GM21737 (cell line): ENCODE measurements at regions not wholly inside any gene's neighbourhood (a gene's known extent, or its start where the extent isn't known, plus 50 kb on each side); places are given as distances from the start of the nearest gene placed in this dataset.
A peak's percentile ranks its signal among the peaks of the same experiment; 100 is the strongest.
"Not testable (repeated sequence)": the region's sequence is repeated elsewhere in the genome, so short reads cannot be mapped to it uniquely, and the experiment has no call there.

Experiments used
- ATAC-seq: cut with Tn5 transposase; IDR thresholded peaks from one replicate; pipeline ENCODE4 v1.9.1; 2021; ENCODE audit warnings: mild to moderate bottlenecking, moderate library complexity; ENCODE audit not compliant: unreplicated experiment

DNA sequence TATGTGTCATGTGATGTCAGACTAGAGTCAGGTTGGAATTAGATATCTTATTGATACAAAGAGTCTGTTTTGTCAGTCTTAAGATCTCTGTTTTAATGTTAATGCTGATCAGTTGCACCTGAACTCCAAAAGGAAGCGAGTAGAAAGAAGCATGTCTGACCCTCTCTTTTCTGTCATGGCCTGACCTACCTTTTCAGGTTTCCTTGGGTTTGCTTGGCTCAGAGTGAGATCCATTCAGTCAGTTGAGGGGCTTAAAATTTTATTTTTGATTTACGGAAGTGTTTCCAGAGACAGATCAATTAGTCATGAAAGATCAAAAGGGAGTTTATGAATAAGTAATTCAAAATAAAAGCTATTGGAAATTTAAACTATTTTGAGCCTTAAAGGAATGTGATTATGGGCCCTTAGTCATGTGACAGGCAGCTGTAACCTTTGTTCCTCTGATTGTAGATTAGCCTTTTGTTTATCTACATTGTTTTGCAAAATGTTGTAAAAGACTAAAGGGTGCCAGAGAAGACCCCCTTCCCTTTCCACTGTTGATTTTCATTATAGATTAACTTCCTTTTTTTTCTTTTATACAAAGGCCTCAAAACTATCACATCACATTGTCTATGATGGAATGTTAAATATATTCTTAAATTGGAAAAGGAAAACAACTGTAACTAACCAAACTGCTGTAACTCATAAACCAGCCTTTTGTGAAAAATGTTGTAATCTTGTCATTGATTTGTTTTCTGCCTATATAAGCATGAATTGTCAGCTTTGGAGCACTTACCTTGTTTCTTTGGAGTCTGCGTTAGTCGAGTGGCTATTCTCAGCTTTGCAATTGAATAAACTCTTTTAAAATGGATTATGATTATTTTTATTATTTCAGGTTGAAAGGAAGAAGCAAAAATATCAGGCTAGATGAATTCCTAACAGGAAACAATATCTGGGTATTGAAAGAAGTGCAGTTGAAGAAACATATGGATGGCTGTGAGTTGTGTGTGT is 195.5 kb upstream of the MBL2 start:
- ATAC-seq: no peak

DNA sequence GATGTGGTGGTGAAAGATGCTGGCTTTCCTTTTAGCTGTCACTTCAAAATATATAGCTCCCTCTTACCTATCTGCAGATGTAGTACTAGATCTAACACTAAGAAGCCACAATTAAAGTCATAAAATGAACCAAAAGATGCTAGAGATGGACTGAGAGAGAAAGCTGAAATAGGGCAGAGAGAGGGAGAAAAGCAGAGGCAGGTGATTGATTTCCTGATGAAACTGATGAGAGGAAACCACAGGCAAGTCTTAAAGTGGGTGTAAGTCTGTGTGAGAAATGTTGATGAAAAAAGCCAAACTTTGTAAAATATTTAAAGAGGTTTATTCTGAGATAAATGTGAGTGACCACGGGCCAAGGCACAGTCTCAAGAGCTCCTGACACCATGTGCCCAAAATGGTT is 194.3 kb upstream of the MBL2 start:
- ATAC-seq: no peak

DNA sequence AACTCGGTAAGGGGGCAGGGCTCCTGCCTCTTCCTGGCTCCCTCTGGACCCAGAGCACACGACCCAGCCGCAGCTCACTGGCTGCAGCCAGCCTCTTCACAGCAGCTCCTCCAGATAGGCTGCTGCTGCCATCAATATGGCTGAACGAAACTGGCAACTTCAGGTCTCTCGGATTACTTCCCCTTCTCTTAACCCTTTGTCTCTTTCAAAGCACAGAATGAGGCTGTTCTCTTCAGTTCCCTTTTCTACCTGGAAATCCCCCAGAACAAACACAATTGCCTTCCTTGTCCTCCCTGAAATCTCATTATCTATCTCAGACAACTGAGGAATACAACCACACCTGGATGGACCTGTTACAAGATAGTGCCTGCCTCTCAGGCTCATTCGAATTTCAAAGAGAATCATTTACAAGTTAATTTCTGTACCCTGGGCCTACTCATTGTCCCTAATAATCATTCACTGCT is 193.4 kb upstream of the MBL2 start:
- peak; percentile 98 for ATAC-seq

DNA sequence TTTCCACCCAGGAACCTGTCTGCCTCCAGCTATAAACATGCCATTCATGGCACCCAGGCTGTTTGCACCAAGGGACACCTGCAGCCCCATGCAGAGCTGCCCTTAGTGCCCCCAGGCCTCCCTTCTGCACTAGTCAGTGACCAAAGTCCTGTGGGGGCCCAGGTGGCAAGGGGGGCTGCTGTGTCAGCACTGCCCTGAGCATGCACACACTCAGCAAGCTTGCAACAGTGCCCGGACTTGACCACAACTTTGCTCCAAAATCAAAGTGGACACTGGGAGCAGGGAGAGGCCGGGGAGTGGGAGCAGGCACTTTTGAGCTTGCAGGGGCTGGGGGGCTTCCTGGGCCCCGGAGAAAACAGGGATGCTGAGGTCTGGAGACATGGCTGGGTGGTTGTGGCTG is 192.9 kb upstream of the MBL2 start:
- peak; percentile 2 for ATAC-seq

DNA sequence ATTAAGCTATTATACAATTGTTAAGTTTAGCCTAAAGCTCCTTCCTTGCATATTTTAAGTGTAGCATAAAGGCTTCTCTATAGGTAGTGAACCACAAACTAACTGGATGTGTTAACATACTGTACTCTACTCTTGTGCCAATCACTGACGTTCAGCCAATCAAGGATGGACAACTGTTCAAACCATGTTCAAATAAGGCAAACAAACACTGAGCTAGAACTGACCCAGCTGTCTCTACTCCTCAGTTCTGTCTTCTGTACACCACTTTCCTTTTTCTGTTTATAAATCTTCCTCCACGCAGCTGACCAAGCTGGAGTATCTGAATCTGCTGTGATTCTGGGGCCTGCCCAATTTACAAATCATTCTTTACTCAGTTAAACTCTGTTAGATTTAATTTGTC is 188.7 kb upstream of the MBL2 start:
- no peak for ATAC-seq

DNA sequence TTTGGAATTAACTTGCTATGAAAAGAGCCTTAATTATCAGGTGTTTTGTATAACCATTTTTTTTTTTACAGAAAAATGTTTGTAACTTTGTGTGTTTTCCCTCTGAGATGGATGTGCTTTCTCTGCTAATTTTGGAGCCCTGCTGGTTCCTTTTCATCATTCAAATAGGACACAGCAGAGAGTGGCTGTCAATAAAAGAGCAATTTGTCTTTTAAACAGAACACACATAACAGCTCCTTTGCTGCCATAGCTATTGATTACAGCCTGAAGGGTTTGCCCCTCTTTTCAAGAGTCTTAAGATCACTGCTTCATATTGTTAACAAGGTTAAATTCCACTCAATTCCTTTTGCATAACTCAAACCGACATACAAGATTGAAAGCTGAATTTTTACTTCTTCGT is 187.2 kb upstream of the MBL2 start:
- no peak for ATAC-seq

DNA sequence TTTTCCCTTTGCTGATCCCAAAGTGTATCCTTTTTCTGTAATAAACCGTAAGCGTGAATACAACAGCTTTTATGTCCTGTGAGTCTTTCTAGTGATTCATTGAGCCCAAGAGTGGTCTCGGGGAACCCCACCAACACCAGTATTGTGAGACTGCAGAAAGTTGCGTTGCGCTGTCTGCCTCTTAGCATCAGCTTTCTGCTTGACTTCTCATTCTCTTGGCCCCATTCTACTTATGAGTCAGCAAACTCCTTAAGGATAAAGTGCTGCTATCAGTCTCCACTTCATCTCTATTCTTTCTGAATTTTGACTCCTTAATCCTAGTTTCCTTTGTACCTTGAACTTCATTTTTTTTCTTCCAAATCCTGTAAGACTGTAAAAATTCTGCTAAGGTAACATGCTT is 184.3 kb upstream of the MBL2 start:
- ATAC-seq: no peak

DNA sequence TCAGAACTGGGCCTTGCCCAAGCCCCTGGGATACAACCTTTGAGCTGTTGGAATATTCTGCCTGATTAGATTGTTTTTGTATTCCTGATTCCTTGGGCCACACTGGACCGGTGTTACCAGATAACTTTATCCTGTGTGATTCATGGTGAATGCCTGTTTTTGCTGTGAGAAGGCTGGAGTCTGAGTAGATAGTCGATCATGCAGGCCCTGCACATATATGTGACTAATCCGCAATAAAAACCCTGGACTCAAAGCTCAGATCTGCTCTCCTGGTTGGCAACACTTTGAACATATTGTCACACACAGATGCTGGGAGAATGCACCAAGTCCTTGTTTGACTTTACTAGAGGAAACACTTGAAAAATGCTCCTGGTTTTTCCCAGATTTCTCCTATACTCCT is 183.9 kb upstream of the MBL2 start:
- no peak for ATAC-seq

DNA sequence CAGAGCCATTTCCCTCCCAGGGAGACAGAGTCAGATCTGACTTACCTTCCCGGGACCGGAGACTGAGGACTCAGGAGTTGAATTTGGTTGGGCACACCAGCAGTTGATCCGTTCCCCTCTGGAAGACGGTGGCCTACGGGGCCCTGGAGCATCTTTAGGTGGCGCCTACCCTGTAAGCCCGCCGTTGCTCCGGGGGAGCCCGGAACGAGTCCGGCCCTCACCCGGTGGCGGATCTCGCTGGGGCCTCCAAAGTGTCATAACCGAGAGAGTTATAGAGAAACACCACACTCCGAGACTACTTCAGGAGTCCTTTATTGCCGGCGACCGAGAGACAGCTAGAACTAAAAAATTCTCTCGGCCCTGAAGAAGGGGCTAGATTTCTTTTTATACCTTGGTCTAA is 182.8 kb upstream of the MBL2 start:
- no peak for ATAC-seq

DNA sequence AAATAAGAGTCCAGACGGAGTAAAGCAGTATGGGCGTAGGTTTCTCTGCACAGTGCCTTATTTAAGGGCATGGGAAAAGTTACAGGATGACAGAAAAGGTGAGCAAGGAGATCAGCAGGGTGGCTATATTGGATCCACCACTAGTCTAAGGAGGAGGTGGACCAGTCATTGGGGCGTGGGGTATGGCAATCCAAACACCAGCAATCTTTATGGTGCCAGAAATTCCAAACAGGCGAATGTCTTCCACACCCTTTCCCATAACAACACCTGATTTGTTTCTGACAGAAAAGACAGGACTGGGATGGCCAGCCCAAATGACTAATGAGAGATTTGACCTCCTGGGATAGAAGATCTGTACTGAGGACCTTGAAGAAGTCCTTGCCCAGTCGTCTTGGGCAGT is 181.8 kb upstream of the MBL2 start:
- no peak for ATAC-seq

DNA sequence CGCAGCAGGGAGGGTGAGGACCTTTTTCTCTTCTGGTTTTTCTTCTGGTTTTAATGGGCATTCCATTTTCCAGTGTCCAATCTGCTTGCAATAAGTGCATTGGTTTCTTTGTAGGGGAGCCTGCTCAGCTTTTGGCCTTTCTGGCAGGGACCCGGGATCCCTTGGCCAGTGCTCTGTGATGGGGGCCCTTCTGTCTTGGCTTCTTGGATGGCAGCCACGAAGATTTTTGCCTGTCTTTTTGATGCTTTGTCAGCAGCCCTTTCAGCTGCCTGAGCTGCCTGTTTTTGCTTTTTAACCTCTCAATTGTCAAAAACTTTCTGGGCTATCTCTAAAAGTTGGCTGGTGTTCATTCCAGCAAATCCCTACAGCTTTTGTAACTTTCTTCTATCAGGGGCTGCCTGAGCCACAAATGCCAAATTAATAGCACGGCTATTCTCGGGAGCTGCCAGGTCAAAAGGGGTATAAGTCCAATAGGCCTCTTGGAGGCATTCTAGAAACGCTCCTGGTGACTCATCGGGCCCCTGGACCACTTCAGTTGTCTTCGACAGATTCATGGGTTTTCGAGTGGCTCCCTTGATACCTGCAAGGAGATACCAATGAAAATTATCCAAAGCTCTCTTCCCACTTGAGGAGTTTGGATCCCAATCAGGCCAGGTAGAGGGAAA is 179.9 kb upstream of the MBL2 start:
- ATAC-seq: no peak

DNA sequence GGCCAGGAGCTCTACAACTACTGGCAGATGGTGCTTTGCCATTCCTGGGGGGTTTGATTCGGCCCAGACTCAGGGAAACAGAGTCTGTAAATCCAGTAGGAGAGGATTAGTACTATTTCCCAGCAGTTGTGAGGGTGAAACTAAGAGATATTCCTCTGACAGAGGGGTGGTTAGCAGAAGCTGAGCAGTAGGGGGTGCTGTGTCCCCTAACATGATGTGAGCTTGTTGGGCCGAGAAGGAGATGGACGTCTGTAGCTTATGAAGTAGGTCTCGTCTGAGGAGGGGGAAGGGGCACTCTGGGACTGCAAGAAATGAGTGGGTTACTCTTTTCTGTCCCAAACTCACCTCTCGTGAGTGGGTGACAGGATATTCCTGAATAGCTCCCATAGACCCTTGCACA is 179.2 kb upstream of the MBL2 start:
- ATAC-seq: peak; percentile 88

DNA sequence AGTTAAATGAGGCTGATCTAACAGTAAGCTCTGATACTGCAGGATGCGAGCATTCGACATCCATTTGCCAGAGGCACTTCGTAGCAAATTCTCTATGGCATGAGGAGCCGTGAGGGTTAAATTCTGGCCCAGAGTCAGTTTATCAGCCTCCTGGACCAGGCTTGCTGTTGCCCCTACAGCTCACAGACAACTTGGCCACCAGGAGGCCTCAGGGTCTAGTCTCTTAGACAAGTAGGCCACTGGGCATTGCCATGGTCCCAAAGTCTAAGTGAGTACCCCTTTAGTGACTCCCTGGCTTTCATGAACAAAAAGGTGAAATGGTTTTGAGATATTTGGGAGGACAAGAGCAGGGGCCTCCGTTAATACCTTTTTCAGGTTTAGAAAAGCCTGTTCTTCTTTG is 178.0 kb upstream of the MBL2 start:
- no peak for ATAC-seq

DNA sequence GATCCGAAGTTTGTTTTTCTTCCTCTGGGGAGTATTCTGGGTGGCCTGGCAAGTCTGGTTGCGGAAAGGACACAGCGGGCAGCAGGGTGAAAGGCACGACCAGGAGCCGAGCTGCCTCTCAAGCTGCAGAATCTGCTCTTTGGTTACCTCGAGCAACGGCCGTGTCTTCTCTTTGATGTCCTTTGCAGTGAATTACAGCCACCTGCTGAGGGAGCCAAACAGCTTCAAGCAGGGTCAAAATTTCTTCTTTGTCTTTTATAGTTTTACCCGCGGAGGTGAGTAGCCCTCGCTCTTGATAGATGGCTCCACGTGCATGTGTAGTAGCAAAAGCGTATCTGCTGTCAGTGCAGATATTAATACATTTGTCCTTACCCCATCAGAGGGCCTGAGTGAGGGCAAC is 177.3 kb upstream of the MBL2 start:
- ATAC-seq: no peak

DNA sequence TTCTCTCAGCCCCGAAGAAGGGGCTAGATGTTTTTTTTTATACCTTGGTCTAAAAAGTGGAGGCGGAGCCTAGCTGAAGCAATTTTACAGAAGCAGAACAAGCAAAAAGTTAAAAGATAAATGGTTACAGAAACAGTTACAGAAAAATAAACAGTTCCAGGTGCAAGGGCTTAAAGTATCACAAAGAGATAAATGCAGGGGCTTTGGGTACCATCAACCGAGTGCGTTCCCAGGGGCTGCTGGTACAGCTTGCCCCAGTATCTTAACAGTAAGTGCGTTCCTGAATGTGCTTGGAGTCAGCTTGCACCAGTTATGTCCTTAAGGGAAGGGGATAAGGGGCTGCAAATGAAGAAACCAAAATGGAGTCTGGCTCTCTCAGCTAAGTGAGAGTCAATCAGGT is 173.9 kb upstream of the MBL2 start:
- ATAC-seq: no peak

DNA sequence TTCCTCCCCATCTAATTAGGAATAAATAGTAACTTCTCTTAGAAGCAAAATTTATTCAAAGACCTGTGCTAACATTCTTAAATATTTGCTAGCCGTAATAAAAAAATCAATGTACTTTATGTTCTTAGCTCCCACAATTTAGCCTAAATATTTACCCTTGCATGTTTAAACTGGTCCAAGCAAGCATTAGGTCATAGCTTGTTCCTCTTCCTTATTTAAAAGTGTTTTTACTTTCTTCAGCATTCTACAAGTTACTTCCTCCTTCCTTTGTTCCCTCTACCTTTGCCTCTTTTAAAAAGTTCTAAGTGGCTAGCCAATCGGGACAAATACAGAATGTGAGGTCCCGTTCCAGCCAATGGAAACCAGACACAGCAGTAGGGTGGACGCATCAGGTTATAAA is 172.9 kb upstream of the MBL2 start:
- not testable (repeated sequence) for ATAC-seq

DNA sequence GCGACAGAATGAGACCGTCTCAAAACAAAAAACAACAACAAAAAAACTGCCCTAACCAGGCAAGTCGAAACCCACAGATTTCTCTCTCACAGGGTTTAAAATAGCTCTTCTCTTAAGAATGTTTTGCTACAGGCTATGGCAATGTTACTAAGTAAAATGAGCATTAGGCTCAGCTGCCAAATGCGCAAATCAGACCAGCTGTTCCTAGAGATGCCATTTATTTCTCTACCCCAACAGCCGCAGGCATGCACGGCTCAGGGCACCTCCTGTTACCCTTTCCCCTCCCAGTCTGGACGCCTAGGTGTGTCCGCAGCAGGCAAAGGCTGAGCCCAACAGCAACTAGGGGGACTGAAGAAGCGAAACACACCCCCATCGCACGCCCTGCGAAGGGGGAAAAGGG is 168.3 kb upstream of the MBL2 start:
- ATAC-seq: no peak

DNA sequence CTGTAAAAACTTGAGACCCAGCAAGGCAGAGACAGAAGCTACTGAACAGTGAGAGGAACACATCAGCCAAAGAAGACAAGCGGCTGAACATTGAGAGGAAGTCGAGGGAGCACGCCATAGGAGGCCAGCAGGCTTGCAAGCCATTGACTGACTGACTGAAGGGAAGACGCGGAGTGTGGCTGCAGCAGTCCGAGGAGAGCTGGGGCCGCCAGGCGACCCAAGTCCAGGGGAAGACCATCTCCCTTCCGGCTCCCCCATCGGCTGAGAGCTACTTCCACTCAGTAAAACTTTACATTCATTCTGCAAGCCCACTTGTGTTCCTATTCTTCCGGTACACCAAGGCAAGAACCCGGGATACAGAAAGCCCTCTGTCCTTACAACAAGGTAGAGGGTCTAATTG is 167.3 kb upstream of the MBL2 start:
- no peak for ATAC-seq

DNA sequence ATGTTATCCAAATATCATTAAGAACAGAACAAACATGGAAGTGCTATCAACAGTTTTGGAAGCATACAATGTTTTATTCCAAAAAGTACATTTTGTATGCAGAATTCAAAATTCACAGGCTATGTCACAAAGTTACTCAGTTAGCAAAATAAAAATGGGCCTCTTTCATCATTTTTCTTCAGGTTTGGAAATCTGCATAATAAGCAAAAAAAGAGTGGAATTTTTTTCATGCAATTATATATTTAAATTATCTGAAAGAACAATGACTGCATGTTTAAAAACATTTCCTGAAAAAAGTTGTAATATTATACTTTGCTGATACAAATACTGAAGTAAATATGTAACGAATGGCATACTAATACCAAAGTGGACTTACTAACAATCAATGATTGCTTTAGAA is 161.2 kb upstream of the MBL2 start:
- no peak for ATAC-seq

DNA sequence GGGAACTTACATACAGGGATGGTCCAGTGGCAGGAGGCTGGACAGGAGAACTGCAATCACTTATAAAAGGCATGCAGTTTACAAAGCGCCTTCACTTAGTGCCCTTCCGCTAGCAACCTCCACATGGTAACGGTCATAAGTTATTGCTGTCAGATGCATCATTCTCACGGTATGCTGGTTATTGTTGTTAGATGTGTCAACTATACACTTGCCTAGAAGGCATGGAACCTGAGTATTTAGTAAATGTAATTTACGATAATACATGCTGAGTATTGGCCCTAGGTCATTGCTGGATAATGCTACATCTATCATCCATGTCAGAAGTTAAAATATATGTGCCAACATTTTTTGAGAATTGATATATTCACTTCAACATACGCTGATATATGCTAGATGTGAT is 155.1 kb upstream of the MBL2 start:
- ATAC-seq: no peak

DNA sequence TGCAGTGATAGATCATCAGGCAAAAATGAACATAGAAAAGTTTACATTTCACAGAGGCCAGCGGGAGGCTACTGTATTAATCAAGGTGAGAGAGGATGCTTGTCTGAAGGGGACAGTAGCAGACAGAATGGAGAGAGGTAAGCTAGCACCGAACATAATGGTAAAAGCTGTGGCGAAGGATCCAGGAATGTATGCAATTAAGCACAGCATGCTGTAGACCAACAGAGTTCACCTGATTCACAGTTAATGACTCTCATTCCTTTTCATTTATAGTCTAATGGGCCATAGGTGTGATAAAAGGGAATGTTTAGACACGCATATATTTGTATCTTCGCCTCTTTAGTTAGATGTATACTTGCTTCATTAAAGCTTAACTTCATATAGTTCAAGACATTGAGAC is 150.9 kb upstream of the MBL2 start:
- no peak for ATAC-seq

DNA sequence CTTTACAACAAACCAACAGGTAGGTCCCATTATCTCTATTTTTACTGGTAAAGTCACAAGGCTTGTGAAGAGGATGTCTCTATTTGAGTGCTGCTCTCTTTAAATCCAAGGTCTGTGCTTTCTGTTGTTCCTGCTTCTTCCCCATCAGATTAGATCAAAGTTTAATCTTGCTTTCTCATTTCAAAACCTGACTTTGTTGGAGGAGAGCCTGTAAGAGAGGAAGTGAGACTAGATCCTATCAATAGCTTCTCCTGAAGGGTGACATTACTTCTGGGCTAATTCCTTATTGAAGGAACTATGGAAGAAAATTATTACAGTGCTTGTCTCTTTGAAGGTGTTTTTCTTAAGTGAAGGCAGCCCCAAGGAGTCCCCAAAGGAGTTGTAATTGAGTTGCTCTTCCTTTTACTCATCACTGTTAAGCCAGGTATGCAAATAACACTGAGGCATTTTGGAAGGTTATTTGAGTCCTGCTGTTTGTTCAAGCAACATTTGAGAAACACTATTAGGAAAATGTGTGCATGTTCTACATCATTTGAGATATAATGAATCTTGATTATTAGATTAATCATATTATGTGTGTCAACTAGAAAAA is 146.2 kb upstream of the MBL2 start:
- no peak for ATAC-seq
